ENCODE measurements at regions not wholly inside any gene's neighbourhood (a gene's known extent, or its start where the extent isn't known, plus 50 kb on each side); places are given as distances from the start of the nearest gene placed in this dataset.

DNA sequence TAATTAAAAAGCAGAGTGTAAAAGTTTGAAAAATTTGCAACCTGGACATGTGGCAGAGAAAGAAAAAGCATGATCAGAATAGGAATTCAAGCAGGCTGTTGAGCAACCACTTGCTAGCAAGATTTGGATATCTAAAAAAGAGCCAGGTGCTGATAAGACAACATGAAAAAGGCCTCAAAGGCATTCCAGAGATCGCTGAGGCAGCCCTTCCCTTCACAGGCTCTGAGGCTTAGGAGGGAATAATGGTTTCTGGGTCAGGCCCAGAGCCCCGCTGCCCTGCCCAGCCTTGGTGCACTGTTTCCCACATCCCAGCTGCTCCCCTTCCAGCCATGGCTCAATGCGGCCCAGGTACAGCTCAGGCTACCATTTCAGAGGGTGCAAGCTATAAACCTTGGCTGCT lies 64.1 kb upstream of the EEPD1 start:
- H3K9me3 Mint-ChIP-seq: peaks cover 22 to 26% of the 10 kb centered on the region in 2 experiments
- peaks cover 8 to 18% (median 15%) of the 10 kb centered on the region in 3 experiments for H3K36me3 Mint-ChIP-seq (ENCODE audit: insufficient read depth in 1 of 3, low read depth in 3 of 3)
- Histone ChIP-seq H3K9me3 (ENCODE audit: control insufficient read depth, low read depth, low read length) (no peaks in the 10 kb centered on the region), H3T11ph (ENCODE audit: low read length) (no peak overlapping the region), H3K4me2 (ENCODE audit: insufficient read depth, insufficient read length, low read length) (no peak overlapping the region), H2BK120ac (ENCODE audit: low read depth, low read length, poor library complexity, severe bottlenecking) (no peak overlapping the region), H2BK5ac (ENCODE audit: insufficient read length, low read length) (no peak overlapping the region), H3K27me3 (ENCODE audit: insufficient read depth, low read length) (no peaks in the 10 kb centered on the region), H3K23ac (ENCODE audit: insufficient read length, low read depth, low read length) (no peak overlapping the region), H3K9ac (ENCODE audit: extremely low read depth, insufficient read length, low read length) (no peak overlapping the region), H3K79me2 (ENCODE audit: insufficient read depth, low read length) (no peaks in the 10 kb centered on the region), H3K14ac (ENCODE audit: insufficient read depth, low read length) (no peak overlapping the region), H2BK15ac (ENCODE audit: low read depth, low read length) (no peak overlapping the region), H4K5ac (ENCODE audit: insufficient read length, low read depth, low read length) (no peak overlapping the region), H2AK5ac (ENCODE audit: insufficient read length, low read length) (no peak overlapping the region), H3K56ac (ENCODE audit: insufficient read length, low read depth, low read length) (no peak overlapping the region), H4K8ac (replicated peaks; ENCODE audit: insufficient read length, low read depth, low read length) (no peak overlapping the region), H4K91ac (ENCODE audit: insufficient read length, low read depth, low read length) (no peak overlapping the region), H3K18ac (ENCODE audit: insufficient read length, low read depth, low read length) (no peak overlapping the region), H2BK20ac (ENCODE audit: low read depth, low read length, poor library complexity, severe bottlenecking) (no peak overlapping the region), H3K27ac (ENCODE audit: insufficient read length, low read depth, low read length) (no peak overlapping the region), H3K4ac (ENCODE audit: low read depth, low read length) (no peak overlapping the region), H3K23me2 (ENCODE audit: insufficient read length, low read depth, low read length, poor library complexity, severe bottlenecking) (no peaks in the 10 kb centered on the region), H2AFZ (ENCODE audit: low read length) (no peak overlapping the region), H3K4me1 (ENCODE audit: insufficient read depth, low read length) (no peaks in the 10 kb centered on the region), H2BK12ac (ENCODE audit: insufficient read length, low read depth, low read length) (no peak overlapping the region), H4K20me1 (ENCODE audit: control insufficient read depth, insufficient read depth, insufficient read length) (no peaks in the 10 kb centered on the region), H3K79me1 (ENCODE audit: insufficient read depth, low read depth, low read length, poor library complexity, severe bottlenecking) (no peaks in the 10 kb centered on the region)
- H3K4me1 Mint-ChIP-seq: peaks cover 9 to 13% of the 10 kb centered on the region in 2 experiments
- no peak overlapping the region for H3K27ac Mint-ChIP-seq
- no peak for DNase-seq
- TF ChIP-seq, protein P1, sequence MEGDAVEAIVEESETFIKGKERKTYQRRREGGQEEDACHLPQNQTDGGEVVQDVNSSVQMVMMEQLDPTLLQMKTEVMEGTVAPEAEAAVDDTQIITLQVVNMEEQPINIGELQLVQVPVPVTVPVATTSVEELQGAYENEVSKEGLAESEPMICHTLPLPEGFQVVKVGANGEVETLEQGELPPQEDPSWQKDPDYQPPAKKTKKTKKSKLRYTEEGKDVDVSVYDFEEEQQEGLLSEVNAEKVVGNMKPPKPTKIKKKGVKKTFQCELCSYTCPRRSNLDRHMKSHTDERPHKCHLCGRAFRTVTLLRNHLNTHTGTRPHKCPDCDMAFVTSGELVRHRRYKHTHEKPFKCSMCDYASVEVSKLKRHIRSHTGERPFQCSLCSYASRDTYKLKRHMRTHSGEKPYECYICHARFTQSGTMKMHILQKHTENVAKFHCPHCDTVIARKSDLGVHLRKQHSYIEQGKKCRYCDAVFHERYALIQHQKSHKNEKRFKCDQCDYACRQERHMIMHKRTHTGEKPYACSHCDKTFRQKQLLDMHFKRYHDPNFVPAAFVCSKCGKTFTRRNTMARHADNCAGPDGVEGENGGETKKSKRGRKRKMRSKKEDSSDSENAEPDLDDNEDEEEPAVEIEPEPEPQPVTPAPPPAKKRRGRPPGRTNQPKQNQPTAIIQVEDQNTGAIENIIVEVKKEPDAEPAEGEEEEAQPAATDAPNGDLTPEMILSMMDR (conservative IDR thresholded peaks at IDR 0.05): no peak
- peaks cover 16% of the 10 kb centered on the region for H3K27me3 Mint-ChIP-seq (ENCODE audit: low read depth)
- no CpG with 5 or more reads among the region's 3 CpGs for WGBS (ENCODE audit: extremely low coverage, insufficient read length, low lambda C conversion rate)
- H3K4me3 Mint-ChIP-seq: no peak overlapping the region
